HG03571 (cell line): ENCODE measurements at regions not wholly inside any gene's neighbourhood (a gene's known extent, or its start where the extent isn't known, plus 50 kb on each side); places are given as distances from the start of the nearest gene placed in this dataset.

Source experiments
- ATAC-seq: cut with Tn5 transposase; IDR thresholded peaks from one replicate; pipeline ENCODE4 v1.9.1; 2021; ENCODE audit not compliant: unreplicated experiment

DNA sequence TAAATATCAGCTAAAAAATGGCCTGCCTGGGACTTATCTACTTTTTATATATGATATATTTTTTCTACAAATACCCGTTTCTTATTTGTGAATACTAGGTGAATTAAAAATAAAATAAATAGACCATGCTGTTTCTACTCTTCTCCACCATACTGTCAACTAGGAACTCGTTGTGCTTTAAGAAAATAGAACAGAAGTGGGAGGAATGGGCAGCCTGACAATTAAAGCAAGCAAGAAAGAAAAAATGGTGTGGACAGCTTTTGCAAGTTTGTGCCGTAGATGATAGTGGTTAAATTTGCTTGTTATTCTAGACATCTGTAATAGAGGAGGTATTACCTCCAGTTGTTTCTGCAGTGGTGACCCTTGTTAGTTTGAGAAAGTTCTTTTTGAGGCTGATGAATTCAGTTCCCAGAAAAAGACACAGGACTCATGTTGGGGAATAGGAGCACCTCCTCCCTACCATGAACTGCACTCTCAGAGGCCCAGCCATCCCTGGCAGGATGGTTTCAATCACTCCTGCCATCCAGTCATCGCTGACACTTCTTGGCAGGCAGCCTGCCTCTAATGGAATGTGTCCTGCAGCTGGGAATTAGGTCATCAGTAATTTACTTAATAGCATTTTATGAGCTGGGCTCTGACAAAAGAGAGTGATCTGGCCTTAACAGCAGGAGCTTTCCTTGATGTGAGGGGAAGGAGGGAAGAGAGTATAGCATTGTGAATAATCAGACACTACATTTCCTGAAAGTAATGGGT, 105.0 kb upstream of the GAP43 start:
- no peak for ATAC-seq

- no peak for ATAC-seq
These were observed 103.1 kb upstream of the GAP43 start for GRCh38 chr3:115520241-115520640.

DNA sequence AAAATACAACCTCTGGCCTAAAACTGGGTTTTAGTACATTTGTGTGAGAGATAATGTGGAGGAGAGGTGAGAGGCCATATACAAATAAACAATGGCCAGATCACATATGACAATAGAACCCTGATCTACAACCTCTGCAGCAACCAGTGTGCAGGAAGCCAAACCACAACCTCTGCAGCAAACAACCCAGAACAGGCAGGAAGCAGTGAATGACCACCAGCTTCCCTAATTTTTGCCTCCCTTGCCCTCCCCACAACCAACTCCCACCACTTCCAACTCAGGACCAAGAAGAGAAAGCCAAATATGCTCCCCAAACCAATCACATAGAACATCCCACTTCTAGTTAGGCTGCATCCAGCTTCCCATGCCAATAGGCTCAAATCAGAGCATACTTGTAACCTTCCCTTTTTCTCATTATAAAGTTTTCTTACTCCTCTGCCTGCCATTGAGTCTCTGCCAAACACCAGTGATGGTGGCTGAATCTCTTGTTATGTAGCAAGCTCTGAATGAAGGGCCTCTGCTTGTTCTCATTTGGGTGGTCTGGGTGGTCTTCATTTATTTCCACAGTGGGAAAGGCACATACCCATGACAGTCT, 102.6 kb upstream of the GAP43 start:
- ATAC-seq = no peak

DNA sequence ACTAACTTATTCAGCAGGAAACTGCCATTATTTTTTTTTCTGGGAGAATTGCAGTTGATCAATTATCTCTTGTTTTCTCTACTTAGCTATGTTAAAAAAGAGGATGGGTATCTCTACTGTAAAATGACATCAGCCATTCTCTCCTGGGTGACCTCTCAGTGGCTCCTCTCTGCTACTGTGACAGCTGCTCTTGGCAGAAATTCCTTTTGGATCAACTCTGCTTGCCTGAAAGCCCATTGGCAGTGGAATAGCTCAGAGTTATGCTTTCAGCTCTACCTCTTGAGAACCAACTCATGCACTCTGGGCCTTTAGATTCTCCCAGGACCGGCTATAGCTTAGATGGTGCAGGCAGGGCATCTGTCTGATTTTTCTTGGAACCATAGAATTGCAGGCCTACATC, 99.9 kb upstream of the GAP43 start:
- ATAC-seq = no peak

DNA sequence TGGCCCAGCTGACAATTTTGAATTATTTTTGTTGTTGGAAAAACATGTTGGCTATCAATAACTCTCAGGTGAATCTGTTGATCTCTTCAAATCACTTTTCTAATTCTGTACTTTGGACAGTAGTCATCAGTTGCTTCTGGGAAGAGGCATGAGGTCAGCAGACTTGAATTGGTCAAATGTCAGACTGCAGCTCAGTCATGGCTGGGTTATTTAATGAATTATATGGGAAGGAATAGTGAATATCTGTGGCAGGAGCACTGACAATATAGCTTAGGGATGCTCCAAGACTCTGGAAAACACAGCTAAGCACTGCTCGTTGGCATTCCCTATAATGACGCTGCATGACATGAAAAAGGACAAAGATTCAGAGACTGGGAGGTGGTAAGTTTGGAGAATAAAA, 98.8 kb upstream of the GAP43 start:
- ATAC-seq = no peak

- ATAC-seq = no peak
These were observed 97.6 kb upstream of the GAP43 start for GRCh38 chr3:115525731-115526130.

GRCh38 chr3:115533218-115533617, 90.1 kb upstream of the GAP43 start:
- no peak for ATAC-seq

DNA sequence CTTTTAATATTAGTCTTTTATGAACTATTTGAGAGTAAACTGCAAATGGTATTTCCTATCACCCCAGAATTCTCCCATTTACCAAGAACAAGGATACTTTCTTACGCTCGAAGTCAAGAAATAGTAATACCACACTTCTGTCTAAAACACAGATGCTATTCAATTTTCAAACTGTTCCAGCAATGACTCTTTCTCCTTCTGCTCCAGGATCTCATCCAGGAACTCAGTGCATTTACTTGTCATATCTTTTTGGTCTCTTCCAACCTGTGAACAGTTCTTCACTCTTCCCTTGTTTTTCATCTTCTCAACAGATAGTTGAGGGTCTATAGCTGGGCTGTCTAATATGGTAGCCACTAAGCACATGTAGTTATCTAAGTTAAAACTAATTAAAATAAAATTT, 87.1 kb upstream of the GAP43 start:
- ATAC-seq = no peak

GRCh38 chr3:115537669-115538068, 85.6 kb upstream of the GAP43 start:
- ATAC-seq = no peak

GRCh38 chr3:115547207-115547606, 76.1 kb upstream of the GAP43 start:
- no peak for ATAC-seq

DNA sequence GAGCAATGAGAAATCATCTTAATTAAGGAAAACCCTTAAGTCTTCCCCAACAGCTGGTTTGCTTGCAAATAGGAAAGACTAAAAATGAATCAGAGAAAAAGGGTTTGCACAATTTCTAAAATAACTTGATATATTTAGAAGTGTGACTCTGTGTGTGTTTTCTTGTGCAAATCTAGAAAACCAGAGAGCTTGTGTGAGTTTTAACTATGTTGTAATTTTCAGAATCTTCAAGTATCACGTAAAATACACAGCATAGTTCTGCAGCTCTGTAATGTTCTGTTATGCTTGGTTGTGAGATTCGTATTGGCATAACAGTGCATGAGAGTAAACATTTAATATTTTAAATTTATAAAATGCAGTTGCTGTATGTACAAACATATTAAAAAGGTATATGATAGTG, 74.7 kb upstream of the GAP43 start:
- ATAC-seq = no peak

GRCh38 chr3:115549071-115549470, 74.2 kb upstream of the GAP43 start:
- ATAC-seq = no peak

DNA sequence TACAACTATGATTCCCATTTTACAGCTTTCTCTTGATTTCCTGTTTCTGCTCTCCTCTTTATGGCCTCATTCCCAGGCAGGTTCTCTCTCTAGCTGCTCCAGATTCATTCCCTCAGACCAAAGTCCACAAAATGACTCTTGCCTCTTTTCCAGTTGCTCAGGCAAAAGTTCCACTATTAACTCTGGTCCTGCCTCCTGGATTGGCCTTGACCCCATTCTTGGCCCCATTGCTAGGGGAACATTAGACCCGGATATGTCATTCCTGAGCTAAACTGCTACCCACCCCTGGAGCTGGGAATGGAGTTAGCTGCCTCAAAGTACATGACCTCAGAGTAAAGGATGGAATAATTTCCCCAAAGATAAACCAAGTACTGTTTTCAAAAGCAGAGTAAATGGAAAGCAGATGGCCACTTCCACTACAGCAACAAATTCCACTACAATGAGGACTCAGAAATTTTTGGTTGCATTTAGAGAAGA, 73.0 kb upstream of the GAP43 start:
- no peak for ATAC-seq

DNA sequence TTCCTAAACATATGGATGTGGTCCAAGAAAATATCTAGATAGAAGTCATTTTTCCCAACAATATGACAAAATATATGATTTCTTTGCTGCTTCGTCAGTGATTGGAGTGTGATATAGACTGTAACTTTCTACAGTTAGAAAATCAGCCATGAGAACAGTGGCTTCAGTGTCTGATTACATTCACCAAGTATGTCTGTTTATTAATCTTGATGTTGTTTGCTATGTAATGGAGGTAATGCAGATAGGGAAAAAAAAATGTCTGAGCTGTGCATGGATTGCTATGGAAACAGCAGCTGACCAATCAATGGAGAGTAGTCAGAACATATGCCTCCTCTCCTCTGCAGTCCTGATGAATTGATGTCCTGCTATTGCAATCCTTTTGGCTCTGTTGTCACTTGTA, 72.3 kb upstream of the GAP43 start:
- ATAC-seq = no peak

DNA sequence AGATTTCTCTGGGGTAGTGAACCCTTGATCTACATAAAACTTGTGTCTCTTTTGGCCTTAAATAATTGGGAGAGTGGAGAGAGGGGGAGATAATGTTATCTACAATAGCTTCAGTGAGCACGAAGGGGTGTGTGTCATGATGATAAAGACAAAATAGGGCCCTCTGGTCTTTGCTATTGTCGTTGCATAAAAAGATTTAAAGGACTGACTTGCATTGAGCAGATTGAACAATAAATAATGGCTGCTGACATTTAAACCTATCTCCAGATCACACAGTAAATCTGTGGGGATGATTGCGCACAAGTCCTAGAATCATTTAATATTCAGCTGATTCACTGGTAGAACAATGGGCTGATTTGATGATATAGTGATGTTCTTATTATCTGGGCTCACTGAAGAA, 71.3 kb upstream of the GAP43 start:
- ATAC-seq = no peak

DNA sequence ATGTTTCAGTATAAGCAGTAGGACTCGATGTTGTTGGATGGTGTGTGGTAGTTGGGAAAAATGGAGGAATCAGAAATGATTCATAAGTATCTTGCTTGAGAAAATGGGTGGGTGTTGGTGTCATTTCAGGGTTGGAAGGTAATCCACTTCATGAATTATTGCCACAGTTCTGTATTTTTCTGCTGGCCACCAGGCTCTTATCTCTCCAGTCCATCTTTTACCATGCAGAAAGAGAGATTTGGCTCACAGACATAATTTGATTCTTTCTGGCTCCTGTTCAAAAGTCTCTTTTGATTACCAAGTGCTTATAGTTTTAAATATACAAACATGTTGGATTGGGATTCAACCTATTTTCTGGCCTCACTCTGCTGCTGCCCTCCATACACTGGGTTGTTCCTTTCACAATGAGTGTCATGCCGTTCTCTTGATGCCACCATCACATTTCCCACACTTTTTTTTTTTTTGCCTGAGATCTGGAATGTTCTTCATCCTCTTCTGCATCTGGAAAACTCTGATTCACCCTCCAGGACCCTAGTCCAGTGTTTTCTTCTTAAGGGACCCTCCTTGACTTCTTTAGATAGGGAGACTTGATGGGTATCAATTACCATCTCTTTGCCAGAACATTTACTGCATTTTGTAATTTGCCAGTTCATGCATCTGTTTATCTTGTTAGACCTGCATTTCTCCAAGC, 69.4 kb upstream of the GAP43 start:
- no peak for ATAC-seq

GRCh38 chr3:115554487-115554807, 68.9 kb upstream of the GAP43 start:
- ATAC-seq = no peak

- no peak for ATAC-seq
These were observed 60.6 kb upstream of the GAP43 start for GRCh38 chr3:115562636-115563267.

DNA sequence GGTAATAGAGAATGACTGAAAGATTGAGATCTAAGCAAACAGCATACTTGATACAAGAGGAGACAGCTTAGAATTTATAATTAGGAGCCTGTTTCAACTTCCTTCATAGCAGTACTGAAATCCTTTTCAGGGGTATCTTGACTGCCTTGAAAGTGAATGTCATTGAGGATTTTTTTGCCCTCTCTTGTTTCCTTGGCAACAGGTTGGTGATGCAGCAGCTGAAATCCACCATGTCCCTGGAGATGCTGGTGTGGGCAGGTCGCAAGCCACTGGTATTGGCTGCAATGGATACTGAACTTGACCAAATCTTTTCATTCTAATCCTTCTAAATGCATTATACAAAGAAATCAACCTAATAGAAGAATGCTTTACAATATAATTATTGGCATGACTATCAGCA, 59.3 kb upstream of the GAP43 start:
- ATAC-seq = no peak

DNA sequence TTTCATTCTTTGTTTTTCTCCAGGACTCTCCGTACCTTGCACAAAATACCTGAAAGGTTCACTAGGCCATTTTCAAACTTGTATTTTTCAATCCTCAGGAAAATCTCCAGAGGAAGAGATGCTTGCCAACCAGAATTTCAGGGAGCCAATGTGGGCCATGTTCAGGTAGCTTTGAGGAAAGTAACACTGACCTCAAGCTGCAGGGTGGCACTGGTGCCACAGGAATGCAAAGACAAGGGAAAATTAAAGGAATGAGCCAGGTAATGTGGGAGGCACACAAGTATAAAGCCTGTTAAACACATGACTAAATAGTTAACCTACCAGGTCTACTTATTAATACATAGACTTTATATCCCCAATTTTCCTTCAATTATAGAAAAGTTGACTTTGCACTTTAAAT, 51.9 kb upstream of the GAP43 start:
- ATAC-seq = no peak
